HL-60 (cell line): ENCODE measurements at regions not wholly inside any gene's neighbourhood (a gene's known extent, or its start where the extent isn't known, plus 50 kb on each side); places are given as distances from the start of the nearest gene placed in this dataset.

ENCODE experiments used
- DNase-seq, 2 experiments: peaks; one replicate each; pipeline ENCODE4 v3.0.0-alpha.2; 2010 to 2020; ENCODE audit warnings: low read depth in 1 of 2, low spot score in 1 of 2
- H3K27ac ChIP-seq: fragments of 250-450 bp; sonication (Bioruptor Pico); replicated peaks from 2 replicates; pipeline ENCODE4 v1.5.1; 2020; ENCODE audit warnings: mild to moderate bottlenecking, moderate library complexity
- H3K27me3 ChIP-seq: fragments of 250-450 bp; sonication (Bioruptor Pico); 2 replicates; pipeline ENCODE4 v1.5.1; 2021; ENCODE audit warnings: mild to moderate bottlenecking, moderate library complexity; ENCODE audit not compliant: insufficient read depth, poor library complexity, severe bottlenecking
- H3K4me3 ChIP-seq: replicated peaks from 2 replicates; pipeline ENCODE4 v1.5.1; 2011; ENCODE audit warnings: mild to moderate bottlenecking, control low read depth, low read length; ENCODE audit not compliant: insufficient read depth
- CTCF ChIP-seq: IDR thresholded peaks from one replicate; pipeline ENCODE4 v1.5.1; 2011; ENCODE audit warnings: low read length, control low read depth, inconsistent platforms; ENCODE audit not compliant: insufficient read depth
- GABPA ChIP-seq: IDR thresholded peaks from 2 replicates; pipeline ENCODE4 v1.6.1; 2012; ENCODE audit warnings: low read depth
- POLR2AphosphoS5 ChIP-seq: IDR thresholded peaks from 2 replicates; pipeline ENCODE4 v1.6.1; 2012; ENCODE audit warnings: low read depth
- SPI1 ChIP-seq: IDR thresholded peaks from 2 replicates; pipeline ENCODE4 v1.6.1; 2012; ENCODE audit warnings: low read depth, mild to moderate bottlenecking, borderline replicate concordance
- TF ChIP-seq, protein P1 (sequence below): IDR thresholded peaks from 2 replicates; pipeline ENCODE4 v1.6.1; 2012; ENCODE audit warnings: low read depth; ENCODE audit not compliant: insufficient replicate concordance

DNA sequence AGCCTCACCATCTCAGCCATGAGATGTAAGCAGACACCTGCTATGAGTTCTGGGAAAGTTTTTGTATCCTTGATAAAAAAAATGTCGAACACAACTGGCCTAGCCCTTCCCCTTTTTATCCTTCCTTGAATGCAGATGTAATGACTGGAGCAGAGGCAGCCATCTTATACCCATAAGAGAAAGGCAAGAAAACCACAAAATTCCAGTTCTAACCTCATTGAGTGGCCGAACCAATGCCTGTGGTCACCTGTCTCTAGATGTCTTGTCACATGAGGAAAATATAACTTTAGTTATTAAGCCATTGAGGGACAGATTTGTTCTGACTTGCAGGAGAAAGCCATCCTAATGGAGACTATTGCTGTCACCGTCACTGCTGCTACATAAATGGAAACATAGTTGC is 80.4 kb upstream of the SLC6A6 start:
- TF ChIP-seq CTCF (no peak), POLR2AphosphoS5 (no peak), GABPA (no peak), SPI1 (no peak)
- TF ChIP-seq, protein P1, sequence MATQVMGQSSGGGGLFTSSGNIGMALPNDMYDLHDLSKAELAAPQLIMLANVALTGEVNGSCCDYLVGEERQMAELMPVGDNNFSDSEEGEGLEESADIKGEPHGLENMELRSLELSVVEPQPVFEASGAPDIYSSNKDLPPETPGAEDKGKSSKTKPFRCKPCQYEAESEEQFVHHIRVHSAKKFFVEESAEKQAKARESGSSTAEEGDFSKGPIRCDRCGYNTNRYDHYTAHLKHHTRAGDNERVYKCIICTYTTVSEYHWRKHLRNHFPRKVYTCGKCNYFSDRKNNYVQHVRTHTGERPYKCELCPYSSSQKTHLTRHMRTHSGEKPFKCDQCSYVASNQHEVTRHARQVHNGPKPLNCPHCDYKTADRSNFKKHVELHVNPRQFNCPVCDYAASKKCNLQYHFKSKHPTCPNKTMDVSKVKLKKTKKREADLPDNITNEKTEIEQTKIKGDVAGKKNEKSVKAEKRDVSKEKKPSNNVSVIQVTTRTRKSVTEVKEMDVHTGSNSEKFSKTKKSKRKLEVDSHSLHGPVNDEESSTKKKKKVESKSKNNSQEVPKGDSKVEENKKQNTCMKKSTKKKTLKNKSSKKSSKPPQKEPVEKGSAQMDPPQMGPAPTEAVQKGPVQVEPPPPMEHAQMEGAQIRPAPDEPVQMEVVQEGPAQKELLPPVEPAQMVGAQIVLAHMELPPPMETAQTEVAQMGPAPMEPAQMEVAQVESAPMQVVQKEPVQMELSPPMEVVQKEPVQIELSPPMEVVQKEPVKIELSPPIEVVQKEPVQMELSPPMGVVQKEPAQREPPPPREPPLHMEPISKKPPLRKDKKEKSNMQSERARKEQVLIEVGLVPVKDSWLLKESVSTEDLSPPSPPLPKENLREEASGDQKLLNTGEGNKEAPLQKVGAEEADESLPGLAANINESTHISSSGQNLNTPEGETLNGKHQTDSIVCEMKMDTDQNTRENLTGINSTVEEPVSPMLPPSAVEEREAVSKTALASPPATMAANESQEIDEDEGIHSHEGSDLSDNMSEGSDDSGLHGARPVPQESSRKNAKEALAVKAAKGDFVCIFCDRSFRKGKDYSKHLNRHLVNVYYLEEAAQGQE: no peak
- H3K4me3 ChIP-seq: no peak overlapping the region
- no peak overlapping the region for H3K27ac ChIP-seq
- DNase-seq: no peak
- no peaks in the 10 kb centered on the region for H3K27me3 ChIP-seq

- H3K4me3 ChIP-seq: no peak overlapping the region
- H3K27me3 ChIP-seq: no peaks in the 10 kb centered on the region
- H3K27ac ChIP-seq: no peak overlapping the region
- DNase-seq: no peak
- no peak for TF ChIP-seq SPI1
- TF ChIP-seq, protein P1: no peak
- TF ChIP-seq CTCF: no peak
- TF ChIP-seq GABPA: no peak
- no peak for TF ChIP-seq POLR2AphosphoS5
These were observed 79.6 kb upstream of the SLC6A6 start for GRCh38 chr3:14322667-14323295.

GRCh38 chr3:14323401-14324223 is 78.8 kb upstream of the SLC6A6 start:
- no peak overlapping the region for H3K27ac ChIP-seq
- H3K27me3 ChIP-seq: no peaks in the 10 kb centered on the region
- no peak for TF ChIP-seq GABPA
- TF ChIP-seq, protein P1: no peak
- TF ChIP-seq POLR2AphosphoS5: no peak
- no peak for TF ChIP-seq CTCF
- TF ChIP-seq SPI1: no peak
- DNase-seq: no peak
- H3K4me3 ChIP-seq: no peak overlapping the region
